Vagina (tissue), 2 donors: ENCODE measurements at regions not wholly inside any gene's neighbourhood (a gene's known extent, or its start where the extent isn't known, plus 50 kb on each side); places are given as distances from the start of the nearest gene placed in this dataset.

ENCODE experiments used
- POLR2A ChIP-seq, 2 donors: fragments of 450-650 bp; IDR thresholded peaks; one replicate each; pipeline ENCODE4 v1.6.1; 2017; ENCODE audit warnings: antibody characterized with exemption in 2 of 2, mild to moderate bottlenecking in 2 of 2, moderate library complexity in 2 of 2
- TF ChIP-seq, protein P1 (sequence below), 3 experiments: fragments of 450-650 bp in 2 of 3; fragments of 200-600 bp in 1 of 3; sonication (generic) in 1 of 3; IDR thresholded peaks; one replicate each; pipeline ENCODE4 v1.5.1; 2017 to 2019; ENCODE audit warnings: antibody characterized with exemption in 3 of 3, mild to moderate bottlenecking in 2 of 3, moderate library complexity in 2 of 3

DNA sequence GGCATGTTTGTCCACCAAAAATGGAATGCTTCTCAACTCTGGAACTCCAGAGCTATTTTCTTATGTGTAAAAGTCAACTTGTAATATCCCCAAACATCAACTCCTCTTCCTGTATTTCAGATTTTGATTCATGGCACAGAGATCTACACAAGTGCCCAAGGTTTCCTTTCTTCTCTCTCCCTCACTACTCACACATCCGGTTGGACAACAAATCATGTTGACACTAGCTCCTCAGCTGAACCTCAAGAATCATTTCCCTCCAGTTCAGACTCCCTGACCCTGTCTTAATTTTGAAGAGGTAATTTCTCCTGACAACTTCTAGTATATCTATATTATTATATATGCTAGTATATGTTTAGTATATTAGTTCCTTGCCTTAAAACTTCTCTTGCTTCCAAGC lies 485.4 kb upstream of the CCDC196 start:
- TF ChIP-seq, protein P1, sequence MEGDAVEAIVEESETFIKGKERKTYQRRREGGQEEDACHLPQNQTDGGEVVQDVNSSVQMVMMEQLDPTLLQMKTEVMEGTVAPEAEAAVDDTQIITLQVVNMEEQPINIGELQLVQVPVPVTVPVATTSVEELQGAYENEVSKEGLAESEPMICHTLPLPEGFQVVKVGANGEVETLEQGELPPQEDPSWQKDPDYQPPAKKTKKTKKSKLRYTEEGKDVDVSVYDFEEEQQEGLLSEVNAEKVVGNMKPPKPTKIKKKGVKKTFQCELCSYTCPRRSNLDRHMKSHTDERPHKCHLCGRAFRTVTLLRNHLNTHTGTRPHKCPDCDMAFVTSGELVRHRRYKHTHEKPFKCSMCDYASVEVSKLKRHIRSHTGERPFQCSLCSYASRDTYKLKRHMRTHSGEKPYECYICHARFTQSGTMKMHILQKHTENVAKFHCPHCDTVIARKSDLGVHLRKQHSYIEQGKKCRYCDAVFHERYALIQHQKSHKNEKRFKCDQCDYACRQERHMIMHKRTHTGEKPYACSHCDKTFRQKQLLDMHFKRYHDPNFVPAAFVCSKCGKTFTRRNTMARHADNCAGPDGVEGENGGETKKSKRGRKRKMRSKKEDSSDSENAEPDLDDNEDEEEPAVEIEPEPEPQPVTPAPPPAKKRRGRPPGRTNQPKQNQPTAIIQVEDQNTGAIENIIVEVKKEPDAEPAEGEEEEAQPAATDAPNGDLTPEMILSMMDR (IDR thresholded peaks at IDR 0.05), result no peak
- TF ChIP-seq POLR2A (IDR thresholded peaks at IDR 0.05), result no peak
